GM18511 (cell line): ENCODE measurements at regions not wholly inside any gene's neighbourhood (a gene's known extent, or its start where the extent isn't known, plus 50 kb on each side); places are given as distances from the start of the nearest gene placed in this dataset.

Source experiments
- ATAC-seq: cut with Tn5 transposase; IDR thresholded peaks from one replicate; pipeline ENCODE4 v1.9.1; 2021; ENCODE audit warnings: mild to moderate bottlenecking, moderate library complexity; ENCODE audit not compliant: unreplicated experiment

GRCh38 chr1:96634883-96635282 lies 86.7 kb upstream of the PTBP2 start:
- no peak for ATAC-seq

GRCh38 chr1:96641282-96641681 lies 80.3 kb upstream of the PTBP2 start:
- ATAC-seq = no peak

- ATAC-seq = no peak
These were observed 78.1 kb upstream of the PTBP2 start for GRCh38 chr1:96643519-96643918.

- no peak for ATAC-seq
These were observed 72.3 kb upstream of the PTBP2 start for GRCh38 chr1:96649301-96649700.

GRCh38 chr1:96651517-96651916 lies 70.1 kb upstream of the PTBP2 start:
- ATAC-seq = no peak

- no peak for ATAC-seq
These were observed 61.5 kb upstream of the PTBP2 start for GRCh38 chr1:96660051-96660450.

GRCh38 chr1:96660503-96660902 lies 61.1 kb upstream of the PTBP2 start:
- no peak for ATAC-seq
